AG10803 (cell line): ENCODE measurements at regions not wholly inside any gene's neighbourhood (a gene's known extent, or its start where the extent isn't known, plus 50 kb on each side); places are given as distances from the start of the nearest gene placed in this dataset.
A peak's percentile ranks its signal among the peaks of the same experiment; 100 is the strongest.

ENCODE experiments used
- DNase-seq: peaks from one replicate; pipeline ENCODE4 v3.0.0; 2010; ENCODE audit warnings: low read depth
- H3K4me3 ChIP-seq: 2 replicates; pipeline ENCODE4 v1.5.1; 2011; ENCODE audit warnings: mild to moderate bottlenecking, low read length, control low read depth
- TF ChIP-seq, protein P1 (sequence below): conservative IDR thresholded peaks from 2 replicates; pipeline ENCODE4 v1.5.1; 2011; ENCODE audit warnings: mild to moderate bottlenecking, low read length, control low read depth, inconsistent platforms

DNA sequence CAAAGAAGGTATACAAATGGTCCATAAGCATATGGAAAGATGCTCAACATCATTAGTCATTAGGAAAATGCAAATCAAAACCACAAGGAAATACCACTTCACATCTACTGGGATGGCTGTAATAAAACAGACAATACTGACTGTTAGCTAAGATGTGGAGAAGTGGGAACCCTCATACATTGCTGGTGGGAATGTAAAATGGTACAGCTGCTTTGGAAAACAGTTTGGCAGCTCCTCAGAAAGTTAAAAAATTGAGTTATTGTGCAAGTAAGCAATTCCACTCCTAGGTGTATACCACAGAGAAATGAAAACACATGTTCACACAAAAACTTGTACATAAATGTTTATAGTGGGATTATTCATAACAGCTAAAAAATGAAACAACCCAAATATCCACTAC is 173.0 kb upstream of the JAG1 start:
- TF ChIP-seq, protein P1, sequence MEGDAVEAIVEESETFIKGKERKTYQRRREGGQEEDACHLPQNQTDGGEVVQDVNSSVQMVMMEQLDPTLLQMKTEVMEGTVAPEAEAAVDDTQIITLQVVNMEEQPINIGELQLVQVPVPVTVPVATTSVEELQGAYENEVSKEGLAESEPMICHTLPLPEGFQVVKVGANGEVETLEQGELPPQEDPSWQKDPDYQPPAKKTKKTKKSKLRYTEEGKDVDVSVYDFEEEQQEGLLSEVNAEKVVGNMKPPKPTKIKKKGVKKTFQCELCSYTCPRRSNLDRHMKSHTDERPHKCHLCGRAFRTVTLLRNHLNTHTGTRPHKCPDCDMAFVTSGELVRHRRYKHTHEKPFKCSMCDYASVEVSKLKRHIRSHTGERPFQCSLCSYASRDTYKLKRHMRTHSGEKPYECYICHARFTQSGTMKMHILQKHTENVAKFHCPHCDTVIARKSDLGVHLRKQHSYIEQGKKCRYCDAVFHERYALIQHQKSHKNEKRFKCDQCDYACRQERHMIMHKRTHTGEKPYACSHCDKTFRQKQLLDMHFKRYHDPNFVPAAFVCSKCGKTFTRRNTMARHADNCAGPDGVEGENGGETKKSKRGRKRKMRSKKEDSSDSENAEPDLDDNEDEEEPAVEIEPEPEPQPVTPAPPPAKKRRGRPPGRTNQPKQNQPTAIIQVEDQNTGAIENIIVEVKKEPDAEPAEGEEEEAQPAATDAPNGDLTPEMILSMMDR = no peak
- DNase-seq = peak; percentile 48
- no peak overlapping the region for H3K4me3 ChIP-seq

DNA sequence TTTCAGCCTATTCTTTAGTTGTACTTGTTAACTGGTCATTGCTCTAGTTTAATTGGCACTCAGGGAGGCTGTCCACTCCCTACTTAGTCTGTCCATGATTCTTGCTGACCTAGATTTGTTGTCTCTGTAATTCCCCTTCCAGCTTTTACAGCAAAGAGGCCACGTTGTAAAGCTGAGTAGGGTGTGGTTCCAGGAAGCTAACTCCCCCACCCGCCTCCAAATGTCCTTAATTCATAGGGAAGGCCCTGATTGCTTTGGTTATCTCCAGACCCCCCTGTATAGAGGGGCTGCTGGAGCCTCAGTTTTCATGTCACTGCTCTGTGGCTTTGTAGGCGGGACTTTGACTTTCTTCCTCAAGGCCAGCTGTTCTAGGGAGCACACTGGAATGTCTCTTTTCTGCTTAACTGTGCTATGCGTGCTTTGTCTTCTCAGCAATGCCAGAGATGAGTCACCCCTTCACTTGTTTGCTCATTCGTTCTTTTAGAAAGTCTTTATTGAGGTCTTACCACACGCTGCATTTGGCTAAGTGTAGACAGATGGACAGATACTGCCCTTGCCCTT is 175.1 kb upstream of the JAG1 start:
- no peak overlapping the region for H3K4me3 ChIP-seq
- peak; percentile 94 for DNase-seq
- TF ChIP-seq, protein P1 = no peak

DNA sequence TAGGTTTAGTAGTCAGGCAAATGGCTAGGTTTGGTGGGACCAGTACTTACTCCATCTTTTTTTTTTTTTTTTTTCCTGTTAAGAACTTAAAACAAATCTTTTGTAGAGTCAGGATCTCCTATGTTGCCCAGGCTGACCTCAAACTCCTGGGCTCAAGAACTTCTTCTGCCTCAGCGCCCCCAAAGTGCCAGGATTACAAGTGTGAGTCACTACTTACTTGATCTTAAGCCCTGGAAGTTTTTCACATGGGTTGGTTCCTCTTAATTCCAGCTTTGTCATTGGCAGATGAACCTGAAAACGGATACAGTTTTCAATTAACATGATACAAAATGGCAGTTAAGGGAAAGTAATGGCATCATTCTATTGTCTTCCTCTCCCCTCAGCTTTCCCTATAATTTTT is 179.4 kb upstream of the JAG1 start:
- DNase-seq = no peak
- H3K4me3 ChIP-seq = no peak overlapping the region
- TF ChIP-seq, protein P1 = no peak

DNA sequence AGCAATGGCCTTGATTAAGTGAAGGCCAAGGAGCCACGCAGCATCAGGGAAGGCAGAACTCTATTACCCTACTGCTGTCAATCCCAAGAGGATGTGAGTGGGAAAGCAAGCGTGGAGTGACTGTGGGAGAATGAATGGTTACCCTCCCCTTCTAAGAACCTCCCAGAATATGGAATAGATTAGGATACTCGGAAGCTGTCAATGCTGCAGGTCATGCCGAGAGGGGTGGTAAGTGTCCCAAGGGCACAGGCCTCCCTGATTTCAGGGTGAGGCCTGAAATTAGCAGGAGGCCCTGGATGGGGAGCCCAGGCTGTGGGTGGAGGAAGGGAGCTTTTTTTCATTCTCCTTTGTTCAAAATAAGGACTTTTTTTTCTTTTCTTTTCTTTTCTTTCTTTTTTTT is 179.9 kb upstream of the JAG1 start:
- TF ChIP-seq, protein P1 = no peak
- H3K4me3 ChIP-seq = no peak overlapping the region
- no peak for DNase-seq

DNA sequence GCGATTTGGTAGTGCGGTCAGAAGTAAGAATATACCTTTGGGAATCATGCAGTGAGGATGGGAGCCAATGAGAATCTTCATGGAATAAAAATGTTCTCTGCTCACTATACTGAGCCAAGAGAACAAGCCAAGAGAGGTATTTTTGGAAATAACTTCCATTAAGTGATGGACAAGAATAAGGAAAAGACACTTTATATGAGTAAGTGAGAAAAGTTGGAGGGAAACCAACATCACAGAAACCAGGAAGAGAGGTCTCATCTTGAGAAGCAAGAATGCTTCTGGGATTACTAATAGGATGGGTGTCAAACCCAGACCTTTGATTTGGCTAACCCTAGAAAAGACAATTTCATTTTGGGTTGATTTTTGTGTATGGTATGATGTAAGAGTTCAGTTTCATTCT is 181.2 kb upstream of the JAG1 start:
- DNase-seq = peak; percentile 53
- TF ChIP-seq, protein P1 = no peak
- no peak overlapping the region for H3K4me3 ChIP-seq

DNA sequence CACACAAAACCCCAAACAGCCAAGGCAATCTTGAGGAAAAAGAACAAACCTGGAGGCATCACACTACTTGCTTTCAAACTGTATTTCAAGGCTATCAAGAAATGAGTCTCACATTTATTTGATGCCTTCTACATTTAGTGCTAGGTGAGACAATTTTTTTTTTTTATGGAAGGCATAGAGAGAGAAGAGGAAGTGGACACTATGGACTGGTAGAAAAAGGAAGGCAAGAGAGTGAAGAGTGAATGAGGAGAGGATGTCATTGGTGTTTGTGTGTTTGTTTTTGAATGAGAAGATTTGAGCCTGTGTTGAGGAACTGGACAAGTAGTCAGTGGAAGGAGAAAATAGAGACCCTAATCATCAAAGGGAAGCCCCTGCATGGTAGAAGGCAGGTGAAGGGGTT is 182.0 kb upstream of the JAG1 start:
- TF ChIP-seq, protein P1 = no peak
- DNase-seq = no peak

DNA sequence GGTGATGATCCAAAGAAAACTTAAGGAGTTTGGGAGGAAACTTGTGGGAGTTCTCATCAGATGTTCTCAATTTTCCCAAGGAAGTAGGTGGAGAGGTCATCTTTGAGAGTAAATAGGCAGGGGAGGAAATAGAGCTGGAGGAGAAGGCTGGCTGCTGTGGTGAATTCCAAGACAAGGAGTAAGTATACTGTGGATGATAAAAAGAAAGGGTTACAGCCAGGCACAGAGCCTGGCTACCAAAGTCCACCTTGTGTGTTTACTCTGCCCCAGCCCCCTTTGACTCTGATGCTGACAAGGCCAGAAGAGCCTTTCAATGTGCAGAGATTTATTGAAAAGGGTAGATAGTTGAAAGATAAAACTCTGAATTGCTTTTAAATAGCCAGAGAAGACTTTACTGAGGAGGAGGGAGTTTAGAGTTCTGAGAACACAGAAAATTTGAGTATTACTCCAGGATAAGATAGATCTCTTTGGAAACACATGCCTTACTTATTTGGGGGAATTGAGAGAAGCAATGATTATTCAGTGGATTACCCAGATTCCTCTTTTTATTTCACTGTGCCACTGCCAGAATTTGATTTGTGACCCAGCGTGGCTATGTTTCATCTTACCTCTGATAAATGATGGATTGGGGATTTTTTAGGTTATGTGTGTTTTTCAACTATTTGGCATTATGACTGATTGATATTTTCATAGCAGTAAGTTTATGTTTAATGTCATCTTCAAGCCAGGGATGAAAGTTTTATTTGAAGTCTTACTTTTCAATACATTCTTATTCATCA is 182.6 kb upstream of the JAG1 start:
- TF ChIP-seq, protein P1 = no peak

More for the DNA sequence above, 182.0 kb upstream of the JAG1 start:
- H3K4me3 ChIP-seq = no peak overlapping the region

More for the DNA sequence above, 182.6 kb upstream of the JAG1 start:
- DNase-seq = peak; percentile 4
- H3K4me3 ChIP-seq = no peak overlapping the region
